ENCODE measurements at regions not wholly inside any gene's neighbourhood (a gene's known extent, or its start where the extent isn't known, plus 50 kb on each side); places are given as distances from the start of the nearest gene placed in this dataset.

DNA sequence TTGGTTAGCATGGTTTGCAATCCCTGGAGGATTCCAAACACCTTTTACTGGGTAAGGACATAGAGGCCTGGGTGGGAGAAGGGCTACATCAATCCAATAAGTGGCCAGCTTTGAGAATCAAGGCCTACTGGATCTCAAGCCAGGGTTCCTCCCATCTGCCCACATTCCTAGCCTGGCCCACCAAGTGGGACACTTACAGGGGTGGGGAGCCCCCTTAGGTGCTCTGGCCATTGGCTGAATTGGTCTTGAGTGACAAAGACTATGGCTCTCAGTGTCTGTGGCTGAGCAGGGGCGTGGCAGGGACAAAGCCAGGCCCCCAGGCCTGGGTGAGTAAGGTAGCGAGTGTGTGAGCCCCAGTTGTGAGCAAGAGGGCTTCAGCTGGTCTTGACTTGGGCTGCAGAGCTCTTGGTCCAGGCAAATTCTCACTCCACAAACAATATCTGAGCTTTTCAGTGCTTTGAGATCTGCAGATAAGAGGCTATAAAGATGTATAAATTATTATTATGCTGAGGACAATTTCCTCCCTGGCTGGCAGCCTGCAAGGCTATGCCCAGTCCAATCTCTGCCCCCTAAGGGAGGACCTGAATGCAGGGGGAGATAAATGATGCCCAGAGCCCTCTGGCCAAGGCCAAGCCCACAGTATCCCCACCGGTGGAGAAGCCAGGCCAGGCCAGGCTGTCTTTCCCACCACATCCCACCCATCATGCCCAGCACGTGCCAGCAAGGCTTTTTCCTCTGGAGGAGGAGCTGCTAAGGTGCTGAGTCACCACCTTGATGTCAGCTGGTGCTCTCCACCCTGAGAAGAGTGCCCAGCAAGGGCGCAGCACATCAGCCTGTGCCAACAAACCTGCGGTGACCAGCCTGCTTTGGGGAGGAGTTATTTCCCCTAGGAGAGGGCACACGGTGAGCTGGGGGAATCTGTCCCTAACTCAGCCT lies 80.7 kb upstream of the DUSP5 start:
- H3F3A ChIP-seq (ENCODE audit: insufficient read depth, low read length, poor library complexity, severe bottlenecking) = no peaks in the 10 kb centered on the region
- no peaks in the 10 kb centered on the region for H3K27me3 ChIP-seq (ENCODE audit: insufficient read depth, low read depth, low read length)
- H3K36me3 ChIP-seq (ENCODE audit: insufficient read depth, low read length) = no peaks in the 10 kb centered on the region
- H2AFZ ChIP-seq (ENCODE audit: low read depth, low read length) = no peak overlapping the region
- H3K4me3 ChIP-seq (ENCODE audit: low read length) = no peak overlapping the region
- H4K20me1 ChIP-seq (ENCODE audit: insufficient read depth) = no peaks in the 10 kb centered on the region
- no peak overlapping the region for H3K9ac ChIP-seq (ENCODE audit: low read length)
- H3K79me2 ChIP-seq (replicated peaks; ENCODE audit: insufficient read depth, low read length) = no peaks in the 10 kb centered on the region
- no peak overlapping the region for H3K4me2 ChIP-seq (ENCODE audit: low read length)
- TF ChIP-seq EZH2 (IDR thresholded peaks at IDR 0.05; ENCODE audit: borderline replicate concordance, insufficient read depth, low read length, poor library complexity, severe bottlenecking) = no peak
- no peak for TF ChIP-seq EP300 (conservative IDR thresholded peaks at IDR 0.05; ENCODE audit: poor library complexity, severe bottlenecking)
- TF ChIP-seq, protein P1, sequence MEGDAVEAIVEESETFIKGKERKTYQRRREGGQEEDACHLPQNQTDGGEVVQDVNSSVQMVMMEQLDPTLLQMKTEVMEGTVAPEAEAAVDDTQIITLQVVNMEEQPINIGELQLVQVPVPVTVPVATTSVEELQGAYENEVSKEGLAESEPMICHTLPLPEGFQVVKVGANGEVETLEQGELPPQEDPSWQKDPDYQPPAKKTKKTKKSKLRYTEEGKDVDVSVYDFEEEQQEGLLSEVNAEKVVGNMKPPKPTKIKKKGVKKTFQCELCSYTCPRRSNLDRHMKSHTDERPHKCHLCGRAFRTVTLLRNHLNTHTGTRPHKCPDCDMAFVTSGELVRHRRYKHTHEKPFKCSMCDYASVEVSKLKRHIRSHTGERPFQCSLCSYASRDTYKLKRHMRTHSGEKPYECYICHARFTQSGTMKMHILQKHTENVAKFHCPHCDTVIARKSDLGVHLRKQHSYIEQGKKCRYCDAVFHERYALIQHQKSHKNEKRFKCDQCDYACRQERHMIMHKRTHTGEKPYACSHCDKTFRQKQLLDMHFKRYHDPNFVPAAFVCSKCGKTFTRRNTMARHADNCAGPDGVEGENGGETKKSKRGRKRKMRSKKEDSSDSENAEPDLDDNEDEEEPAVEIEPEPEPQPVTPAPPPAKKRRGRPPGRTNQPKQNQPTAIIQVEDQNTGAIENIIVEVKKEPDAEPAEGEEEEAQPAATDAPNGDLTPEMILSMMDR (IDR thresholded peaks at IDR 0.05; ENCODE audit: poor library complexity, severe bottlenecking) = no peak
- TF ChIP-seq POLR2AphosphoS5 (IDR thresholded peaks at IDR 0.05) = no peak
- TF ChIP-seq, protein P2, sequence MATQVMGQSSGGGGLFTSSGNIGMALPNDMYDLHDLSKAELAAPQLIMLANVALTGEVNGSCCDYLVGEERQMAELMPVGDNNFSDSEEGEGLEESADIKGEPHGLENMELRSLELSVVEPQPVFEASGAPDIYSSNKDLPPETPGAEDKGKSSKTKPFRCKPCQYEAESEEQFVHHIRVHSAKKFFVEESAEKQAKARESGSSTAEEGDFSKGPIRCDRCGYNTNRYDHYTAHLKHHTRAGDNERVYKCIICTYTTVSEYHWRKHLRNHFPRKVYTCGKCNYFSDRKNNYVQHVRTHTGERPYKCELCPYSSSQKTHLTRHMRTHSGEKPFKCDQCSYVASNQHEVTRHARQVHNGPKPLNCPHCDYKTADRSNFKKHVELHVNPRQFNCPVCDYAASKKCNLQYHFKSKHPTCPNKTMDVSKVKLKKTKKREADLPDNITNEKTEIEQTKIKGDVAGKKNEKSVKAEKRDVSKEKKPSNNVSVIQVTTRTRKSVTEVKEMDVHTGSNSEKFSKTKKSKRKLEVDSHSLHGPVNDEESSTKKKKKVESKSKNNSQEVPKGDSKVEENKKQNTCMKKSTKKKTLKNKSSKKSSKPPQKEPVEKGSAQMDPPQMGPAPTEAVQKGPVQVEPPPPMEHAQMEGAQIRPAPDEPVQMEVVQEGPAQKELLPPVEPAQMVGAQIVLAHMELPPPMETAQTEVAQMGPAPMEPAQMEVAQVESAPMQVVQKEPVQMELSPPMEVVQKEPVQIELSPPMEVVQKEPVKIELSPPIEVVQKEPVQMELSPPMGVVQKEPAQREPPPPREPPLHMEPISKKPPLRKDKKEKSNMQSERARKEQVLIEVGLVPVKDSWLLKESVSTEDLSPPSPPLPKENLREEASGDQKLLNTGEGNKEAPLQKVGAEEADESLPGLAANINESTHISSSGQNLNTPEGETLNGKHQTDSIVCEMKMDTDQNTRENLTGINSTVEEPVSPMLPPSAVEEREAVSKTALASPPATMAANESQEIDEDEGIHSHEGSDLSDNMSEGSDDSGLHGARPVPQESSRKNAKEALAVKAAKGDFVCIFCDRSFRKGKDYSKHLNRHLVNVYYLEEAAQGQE (IDR thresholded peaks at IDR 0.05; ENCODE audit: borderline replicate concordance) = no peak
- TF ChIP-seq TAF1 (IDR thresholded peaks at IDR 0.05; ENCODE audit: low read depth) = no peak
- TF ChIP-seq SMC3 (conservative IDR thresholded peaks at IDR 0.05; ENCODE audit: poor library complexity) = no peak
- no peak for TF ChIP-seq RAD21 (conservative IDR thresholded peaks at IDR 0.05)
- TF ChIP-seq MXI1 (conservative IDR thresholded peaks at IDR 0.05; ENCODE audit: poor library complexity, severe bottlenecking) = no peak
- H3K9me2 ChIP-seq (ENCODE audit: insufficient read depth, low read length) = no peaks in the 10 kb centered on the region
- H3K27ac ChIP-seq (ENCODE audit: low read length) = no peak overlapping the region
- H3K9me3 ChIP-seq (ENCODE audit: low read length) = no peaks in the 10 kb centered on the region

DNA sequence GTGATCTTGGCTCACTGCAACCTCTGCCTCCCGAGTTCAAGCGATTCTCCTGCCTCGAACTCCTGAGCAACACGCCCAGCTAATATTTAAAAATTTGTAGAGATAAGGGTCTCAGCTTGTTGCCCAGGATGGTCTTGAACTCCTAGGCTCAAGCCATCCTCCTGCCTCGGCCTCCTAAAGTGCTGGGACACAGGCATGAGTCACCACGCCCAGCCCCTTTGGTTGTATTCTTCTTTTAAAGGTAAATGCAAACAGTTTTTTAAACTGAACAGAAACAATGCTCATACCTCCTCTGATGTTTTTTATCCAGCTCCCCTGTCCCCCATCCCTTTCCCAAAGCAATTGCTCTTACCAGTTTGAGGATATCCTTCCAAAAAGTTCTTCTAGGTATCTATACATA lies 79.5 kb upstream of the DUSP5 start:
- H3K27ac ChIP-seq (ENCODE audit: low read length) = no peak overlapping the region
- no peak overlapping the region for H3K4me3 ChIP-seq (ENCODE audit: low read length)
- H3K27me3 ChIP-seq (ENCODE audit: insufficient read depth, low read depth, low read length) = no peaks in the 10 kb centered on the region
- no peaks in the 10 kb centered on the region for H4K20me1 ChIP-seq (ENCODE audit: insufficient read depth)
- no peak overlapping the region for H3K9ac ChIP-seq (ENCODE audit: low read length)
- TF ChIP-seq EZH2 (IDR thresholded peaks at IDR 0.05; ENCODE audit: borderline replicate concordance, insufficient read depth, low read length, poor library complexity, severe bottlenecking) (no peak), SMC3 (conservative IDR thresholded peaks at IDR 0.05; ENCODE audit: poor library complexity) (no peak), EP300 (conservative IDR thresholded peaks at IDR 0.05; ENCODE audit: poor library complexity, severe bottlenecking) (no peak), TAF1 (IDR thresholded peaks at IDR 0.05; ENCODE audit: low read depth) (no peak), POLR2AphosphoS5 (IDR thresholded peaks at IDR 0.05) (no peak), RAD21 (conservative IDR thresholded peaks at IDR 0.05) (no peak), MXI1 (conservative IDR thresholded peaks at IDR 0.05; ENCODE audit: poor library complexity, severe bottlenecking) (no peak)
- TF ChIP-seq, protein P2 (IDR thresholded peaks at IDR 0.05; ENCODE audit: borderline replicate concordance) = no peak
- TF ChIP-seq, protein P1 (IDR thresholded peaks at IDR 0.05; ENCODE audit: poor library complexity, severe bottlenecking) = no peak
- no peak overlapping the region for H3K4me2 ChIP-seq (ENCODE audit: low read length)
- no peaks in the 10 kb centered on the region for H3K36me3 ChIP-seq (ENCODE audit: insufficient read depth, low read length)
- H3K9me2 ChIP-seq (ENCODE audit: insufficient read depth, low read length) = no peaks in the 10 kb centered on the region
- no peak overlapping the region for H2AFZ ChIP-seq (ENCODE audit: low read depth, low read length)
- no peaks in the 10 kb centered on the region for H3F3A ChIP-seq (ENCODE audit: insufficient read depth, low read length, poor library complexity, severe bottlenecking)
- H3K9me3 ChIP-seq (ENCODE audit: low read length) = no peaks in the 10 kb centered on the region
- no peaks in the 10 kb centered on the region for H3K79me2 ChIP-seq (replicated peaks; ENCODE audit: insufficient read depth, low read length)

All from neural cell (in vitro differentiated cells).